ENCODE measurements at regions not wholly inside any gene's neighbourhood (a gene's known extent, or its start where the extent isn't known, plus 50 kb on each side); places are given as distances from the start of the nearest gene placed in this dataset.

DNA sequence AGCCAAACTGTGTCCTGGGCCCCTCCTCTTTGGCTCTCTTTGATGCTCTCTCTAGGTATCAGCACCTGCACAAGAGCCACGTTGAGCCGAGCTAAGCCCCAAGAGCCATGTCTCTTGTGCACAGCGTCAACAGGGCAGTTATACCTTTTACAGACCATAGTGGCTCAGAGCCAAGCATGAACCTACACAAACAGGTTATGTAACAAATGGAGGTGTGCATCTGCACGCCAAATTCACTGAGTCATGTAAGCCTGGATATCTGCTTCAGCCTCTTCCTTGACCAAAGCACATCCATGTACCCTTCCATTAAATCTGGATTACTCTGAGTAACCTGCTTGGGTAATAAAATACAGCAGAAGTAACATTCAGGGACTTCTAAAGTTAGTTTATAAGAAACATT lies 509.7 kb downstream of the NAV3 start:
- dilution Hi-C loops (cut with MboI; ENCODE audit: extremely low pct_ligation_motif_present, low sequenced_read_pairs) (no loop called here), intact Hi-C loops (cut with micrococcal nuclease) (no loop called here)
- Histone ChIP-seq H3K4me1 (ENCODE audit: control insufficient read depth, extremely low read depth, insufficient read depth, low read length) (no peaks in the 10 kb centered on the region), H3K36me3 (ENCODE audit: control insufficient read depth in 2 of 2, extremely low read depth in 1 of 2, insufficient read depth in 2 of 2, low read length in 2 of 2) (no peaks in the 10 kb centered on the region), H3K4me2 (ENCODE audit: insufficient read depth, low read length) (no peak overlapping the region), H3K4me3 (replicated peaks in 1 of 3; ENCODE audit: insufficient read depth in 1 of 3, low read depth in 1 of 3, low read length in 3 of 3) (no peak overlapping the region), H3K27me3 (ENCODE audit: control insufficient read depth in 2 of 2, insufficient read depth in 2 of 2, low read length in 2 of 2) (no peaks in the 10 kb centered on the region), H3K9me3 (replicated peaks; ENCODE audit: control insufficient read depth, insufficient read depth, low read length) (no peaks in the 10 kb centered on the region), H3K79me2 (ENCODE audit: control insufficient read depth, insufficient read depth, low read length) (no peaks in the 10 kb centered on the region), H3K9me1 (replicated peaks; ENCODE audit: control insufficient read depth, extremely low read depth, insufficient read depth, low read length) (no peaks in the 10 kb centered on the region), H3K27ac (ENCODE audit: insufficient read depth, low read depth, low read length) (no peak overlapping the region), H4K20me1 (replicated peaks; ENCODE audit: control insufficient read depth, extremely low read depth, insufficient read depth, low read length) (no peaks in the 10 kb centered on the region), H3K9ac (replicated peaks; ENCODE audit: extremely low read depth, insufficient read depth, low read length) (no peak overlapping the region), H2AFZ (ENCODE audit: low read depth, low read length) (no peak overlapping the region)
- BruUV-seq (replicated peaks): no TSS peak
- no peak for FAIRE-seq
- ChIA-PET CTCF (no interaction called here), POLR2A (no interaction called here)
- DNase-seq (ENCODE audit: low read depth, low spot score): no peak
- TF ChIP-seq, protein P1, sequence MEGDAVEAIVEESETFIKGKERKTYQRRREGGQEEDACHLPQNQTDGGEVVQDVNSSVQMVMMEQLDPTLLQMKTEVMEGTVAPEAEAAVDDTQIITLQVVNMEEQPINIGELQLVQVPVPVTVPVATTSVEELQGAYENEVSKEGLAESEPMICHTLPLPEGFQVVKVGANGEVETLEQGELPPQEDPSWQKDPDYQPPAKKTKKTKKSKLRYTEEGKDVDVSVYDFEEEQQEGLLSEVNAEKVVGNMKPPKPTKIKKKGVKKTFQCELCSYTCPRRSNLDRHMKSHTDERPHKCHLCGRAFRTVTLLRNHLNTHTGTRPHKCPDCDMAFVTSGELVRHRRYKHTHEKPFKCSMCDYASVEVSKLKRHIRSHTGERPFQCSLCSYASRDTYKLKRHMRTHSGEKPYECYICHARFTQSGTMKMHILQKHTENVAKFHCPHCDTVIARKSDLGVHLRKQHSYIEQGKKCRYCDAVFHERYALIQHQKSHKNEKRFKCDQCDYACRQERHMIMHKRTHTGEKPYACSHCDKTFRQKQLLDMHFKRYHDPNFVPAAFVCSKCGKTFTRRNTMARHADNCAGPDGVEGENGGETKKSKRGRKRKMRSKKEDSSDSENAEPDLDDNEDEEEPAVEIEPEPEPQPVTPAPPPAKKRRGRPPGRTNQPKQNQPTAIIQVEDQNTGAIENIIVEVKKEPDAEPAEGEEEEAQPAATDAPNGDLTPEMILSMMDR (IDR thresholded peaks at IDR 0.05; ENCODE audit: extremely low read depth in 1 of 2, insufficient read depth in 1 of 2, low read depth in 1 of 2, low read length in 2 of 2): no peak
- TF ChIP-seq GATA2 (IDR thresholded peaks at IDR 0.05; ENCODE audit: insufficient read depth, insufficient read length, low read depth, low read length) (no peak), JUN (IDR thresholded peaks at IDR 0.05; ENCODE audit: borderline replicate concordance, insufficient read depth, insufficient read length, low read depth) (no peak), EZH2 (IDR thresholded peaks at IDR 0.05; ENCODE audit: borderline replicate concordance, low read depth, low read length, severe bottlenecking) (no peak), FOS (IDR thresholded peaks at IDR 0.05; ENCODE audit: borderline replicate concordance, insufficient read depth, low read length) (no peak), POLR2AphosphoS5 (IDR thresholded peaks at IDR 0.05; ENCODE audit: insufficient read depth, low read depth, low read length) (no peak), POLR2A (IDR thresholded peaks at IDR 0.05; ENCODE audit: low read depth, low read length) (no peak), MYC (IDR thresholded peaks at IDR 0.05; ENCODE audit: low read depth, low read length) (no peak)
- TF ChIP-seq, protein P2, sequence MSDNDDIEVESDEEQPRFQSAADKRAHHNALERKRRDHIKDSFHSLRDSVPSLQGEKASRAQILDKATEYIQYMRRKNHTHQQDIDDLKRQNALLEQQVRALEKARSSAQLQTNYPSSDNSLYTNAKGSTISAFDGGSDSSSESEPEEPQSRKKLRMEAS (IDR thresholded peaks at IDR 0.05; ENCODE audit: insufficient read depth, insufficient read length): no peak
